ENCODE measurements at regions not wholly inside any gene's neighbourhood (a gene's known extent, or its start where the extent isn't known, plus 50 kb on each side); places are given as distances from the start of the nearest gene placed in this dataset.

- no peak for TF ChIP-seq CTCF (IDR thresholded peaks at IDR 0.05; ENCODE audit: low read depth, low read length)
- no peaks in the 10 kb centered on the region for H3K36me3 ChIP-seq
- no peaks in the 10 kb centered on the region for H3K27me3 ChIP-seq
- H3K4me3 ChIP-seq (ENCODE audit: low read depth, low read length), result no peak overlapping the region
- DNase-seq, result no peak
- no peaks in the 10 kb centered on the region for H3K4me1 ChIP-seq
- H3K9me3 ChIP-seq, result no peaks in the 10 kb centered on the region
These were observed 61.9 kb upstream of the GNG12 start for GRCh38 chr1:67894981-67895735.

GRCh38 chr1:67893126-67893495, 59.8 kb upstream of the GNG12 start:
- Histone ChIP-seq H3K27me3 (no peaks in the 10 kb centered on the region), H3K4me1 (no peaks in the 10 kb centered on the region), H3K9me3 (no peaks in the 10 kb centered on the region), H3K36me3 (no peaks in the 10 kb centered on the region), H3K4me3 (ENCODE audit: low read depth, low read length) (no peak overlapping the region)
- TF ChIP-seq CTCF (IDR thresholded peaks at IDR 0.05; ENCODE audit: low read depth, low read length), result no peak
- no peak for DNase-seq

GRCh38 chr1:67892476-67893125, 59.3 kb upstream of the GNG12 start:
- Histone ChIP-seq H3K36me3 (no peaks in the 10 kb centered on the region), H3K9me3 (no peaks in the 10 kb centered on the region), H3K4me1 (no peaks in the 10 kb centered on the region), H3K27me3 (no peaks in the 10 kb centered on the region), H3K4me3 (ENCODE audit: low read depth, low read length) (no peak overlapping the region)
- no peak for DNase-seq
- no peak for TF ChIP-seq CTCF (IDR thresholded peaks at IDR 0.05; ENCODE audit: low read depth, low read length)

- H3K4me1 ChIP-seq, result no peaks in the 10 kb centered on the region
- no peak for TF ChIP-seq CTCF (IDR thresholded peaks at IDR 0.05; ENCODE audit: low read depth, low read length)
- no peak overlapping the region for H3K4me3 ChIP-seq (ENCODE audit: low read depth, low read length)
- no peaks in the 10 kb centered on the region for H3K9me3 ChIP-seq
- no peak for DNase-seq
- H3K36me3 ChIP-seq, result no peaks in the 10 kb centered on the region
- no peaks in the 10 kb centered on the region for H3K27me3 ChIP-seq
These were observed 57.6 kb upstream of the GNG12 start for GRCh38 chr1:67890857-67891256.

- Histone ChIP-seq H3K4me1 (no peaks in the 10 kb centered on the region), H3K27me3 (no peaks in the 10 kb centered on the region), H3K36me3 (no peaks in the 10 kb centered on the region), H3K4me3 (ENCODE audit: low read depth, low read length) (no peak overlapping the region), H3K9me3 (no peaks in the 10 kb centered on the region)
- DNase-seq, result no peak
- TF ChIP-seq CTCF (IDR thresholded peaks at IDR 0.05; ENCODE audit: low read depth, low read length), result no peak
These were observed 56.8 kb upstream of the GNG12 start for GRCh38 chr1:67889953-67890567.

- no peaks in the 10 kb centered on the region for H3K36me3 ChIP-seq
- no peaks in the 10 kb centered on the region for H3K27me3 ChIP-seq
- DNase-seq, result no peak
- no peaks in the 10 kb centered on the region for H3K9me3 ChIP-seq
- no peaks in the 10 kb centered on the region for H3K4me1 ChIP-seq
- no peak for TF ChIP-seq CTCF (IDR thresholded peaks at IDR 0.05; ENCODE audit: low read depth, low read length)
- no peak overlapping the region for H3K4me3 ChIP-seq (ENCODE audit: low read depth, low read length)
These were observed 56.2 kb upstream of the GNG12 start for GRCh38 chr1:67889466-67889865.
